H1 (cell line): ENCODE measurements at regions not wholly inside any gene's neighbourhood (a gene's known extent, or its start where the extent isn't known, plus 50 kb on each side); places are given as distances from the start of the nearest gene placed in this dataset.

Experiments used
- BCL11A ChIP-seq, 2 experiments: IDR thresholded peaks; one replicate each; pipeline ENCODE4 v1.6.1; 2011; ENCODE audit warnings: low read depth in 2 of 2, low read length in 2 of 2, mild to moderate bottlenecking in 2 of 2
- CHD7 ChIP-seq: fragments of 300-600 bp; sonication (generic); IDR thresholded peaks from 2 replicates; pipeline ENCODE4 v1.7.1; 2012; ENCODE audit warnings: low read length, moderate library complexity, mild to moderate bottlenecking, inconsistent platforms; ENCODE audit not compliant: insufficient replicate concordance
- CTCF ChIP-seq, 3 experiments: IDR thresholded peaks; 1 replicate in 2 of 3; 2 replicates in 1 of 3; pipeline versions ENCODE4 v1.5.1 to v1.6.1; 2011; ENCODE audit warnings: low read length in 3 of 3, mild to moderate bottlenecking in 3 of 3, inconsistent platforms in 2 of 3, low read depth in 1 of 3, moderate library complexity in 1 of 3; ENCODE audit not compliant: insufficient read depth in 1 of 3; ENCODE audit errors: control extremely low read depth in 1 of 3
- EP300 ChIP-seq, 2 experiments: IDR thresholded peaks; 1 replicate in 1 of 2; 2 replicates in 1 of 2; pipeline ENCODE4 v1.6.1; 2011 to 2012; ENCODE audit warnings: low read depth in 2 of 2, low read length in 2 of 2, mild to moderate bottlenecking in 2 of 2, borderline replicate concordance in 1 of 2, inconsistent platforms in 1 of 2, moderate library complexity in 1 of 2

DNA sequence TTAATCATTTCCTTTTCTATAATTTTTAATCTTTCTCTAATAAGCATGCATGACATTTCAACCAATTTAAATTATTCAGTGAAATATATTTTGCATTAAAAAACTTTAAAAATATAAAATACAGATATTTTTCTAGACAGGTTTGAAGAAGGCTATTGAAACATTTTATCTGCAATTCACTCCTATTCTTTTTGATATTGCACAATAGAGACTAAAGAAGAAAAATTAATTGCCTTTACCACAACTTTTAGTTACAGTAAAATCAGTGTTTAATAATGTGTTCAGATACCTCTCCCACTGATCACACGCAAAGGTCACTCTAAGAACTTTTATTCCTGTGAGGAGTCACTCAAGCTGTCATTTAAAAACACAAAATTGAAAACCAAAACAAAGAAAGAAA, 1416.7 kb downstream of the FSCB start (continued):
- TF ChIP-seq CHD7 (no peak), BCL11A (IDR thresholded peaks at IDR 0.05; ENCODE audit: low read depth in 2 of 2, low read length in 2 of 2) (no peak), CTCF (IDR thresholded peaks at IDR 0.05; ENCODE audit: control extremely low read depth in 1 of 3, insufficient read depth in 1 of 3, low read depth in 1 of 3, low read length in 3 of 3) (no peak), EP300 (IDR thresholded peaks at IDR 0.05; ENCODE audit: borderline replicate concordance in 1 of 2, low read depth in 2 of 2, low read length in 2 of 2) (no peak)
